CD4-positive, alpha-beta memory T cell (primary cell): ENCODE measurements at regions not wholly inside any gene's neighbourhood (a gene's known extent, or its start where the extent isn't known, plus 50 kb on each side); places are given as distances from the start of the nearest gene placed in this dataset.
A peak's percentile ranks its signal among the peaks of the same experiment; 100 is the strongest.

ENCODE experiments used
- CTCF ChIA-PET: fragments of 350-600 bp; sonication (Branson Sonifier 250); formaldehyde crosslinking; loops from one replicate; lab custom pipeline; 2021; ENCODE audit warnings: inconsistent platforms; ENCODE audit not compliant: partially characterized antibody; lab: Charles Lee
- POLR2A ChIA-PET: fragments of 350-600 bp; sonication (Branson Sonifier 250); formaldehyde crosslinking; loops from one replicate; lab custom pipeline; 2021; ENCODE audit not compliant: partially characterized antibody; lab: Charles Lee
- DNase-seq, 5 donors: peaks; one replicate each; pipeline versions ENCODE4 v3.0.0 to v3.0.0-alpha.2; 2020 to 2022; ENCODE audit warnings: mixed read lengths in 1 of 5
- H3K27ac ChIP-seq: one replicate; pipeline ENCODE4 v1.7.0; 2013; ENCODE audit warnings: low read depth, low read length
- H3K27me3 ChIP-seq: 2 replicates; pipeline ENCODE4 v1.7.0; 2013; ENCODE audit warnings: mild to moderate bottlenecking, low read length, moderate library complexity; ENCODE audit not compliant: insufficient read depth
- H3K36me3 ChIP-seq: 2 replicates; pipeline ENCODE4 v1.7.0; 2013; ENCODE audit warnings: mild to moderate bottlenecking, low read length, moderate library complexity; ENCODE audit not compliant: insufficient read depth
- H3K4me1 ChIP-seq: 2 replicates; pipeline ENCODE4 v1.7.0; 2013; ENCODE audit warnings: mild to moderate bottlenecking, low read length, moderate library complexity; ENCODE audit not compliant: insufficient read depth
- H3K4me3 ChIP-seq, 2 donors: one replicate each; pipeline ENCODE4 v1.7.0; 2013; ENCODE audit warnings: low read length in 2 of 2, mild to moderate bottlenecking in 1 of 2
- H3K9me3 ChIP-seq, 2 donors: one replicate each; pipeline ENCODE4 v1.7.0; 2013; ENCODE audit warnings: low read length in 2 of 2, control low read depth in 1 of 2; ENCODE audit not compliant: control insufficient read depth in 1 of 2
- H3K27ac Mint-ChIP-seq, 7 donors: one replicate each; pipeline ENCODE4 v1.8.0; 2020 to 2021; ENCODE audit warnings: mixed read lengths in 7 of 7, mild to moderate bottlenecking in 6 of 7, inconsistent platforms in 3 of 7, moderate library complexity in 3 of 7
- H3K27me3 Mint-ChIP-seq, 2 donors: one replicate each; pipeline ENCODE4 v1.8.0; 2020 to 2021; ENCODE audit warnings: mixed read lengths in 2 of 2
- H3K36me3 Mint-ChIP-seq, 2 donors: one replicate each; pipeline ENCODE4 v1.8.0; 2020 to 2021; ENCODE audit warnings: mixed read lengths in 2 of 2, inconsistent platforms in 1 of 2, mild to moderate bottlenecking in 1 of 2
- H3K4me1 Mint-ChIP-seq, 4 donors: one replicate each; pipeline ENCODE4 v1.8.0; 2020 to 2021; ENCODE audit warnings: mixed read lengths in 4 of 4, mild to moderate bottlenecking in 1 of 4
- H3K4me3 Mint-ChIP-seq, 8 donors: one replicate each; pipeline ENCODE4 v1.8.0; 2020 to 2021; ENCODE audit warnings: mixed read lengths in 8 of 8, mild to moderate bottlenecking in 7 of 8, moderate library complexity in 6 of 8, inconsistent platforms in 3 of 8
- H3K9me3 Mint-ChIP-seq, 8 donors: one replicate each; pipeline ENCODE4 v1.8.0; 2020 to 2021; ENCODE audit warnings: mixed read lengths in 8 of 8, mild to moderate bottlenecking in 5 of 8, inconsistent platforms in 3 of 8, moderate library complexity in 1 of 8
- intact Hi-C: fragments of 100-400 bp; cut with micrococcal nuclease; formaldehyde crosslinking; loops from one replicate; pipeline ENCODE4 v1.15.1; 2023

DNA sequence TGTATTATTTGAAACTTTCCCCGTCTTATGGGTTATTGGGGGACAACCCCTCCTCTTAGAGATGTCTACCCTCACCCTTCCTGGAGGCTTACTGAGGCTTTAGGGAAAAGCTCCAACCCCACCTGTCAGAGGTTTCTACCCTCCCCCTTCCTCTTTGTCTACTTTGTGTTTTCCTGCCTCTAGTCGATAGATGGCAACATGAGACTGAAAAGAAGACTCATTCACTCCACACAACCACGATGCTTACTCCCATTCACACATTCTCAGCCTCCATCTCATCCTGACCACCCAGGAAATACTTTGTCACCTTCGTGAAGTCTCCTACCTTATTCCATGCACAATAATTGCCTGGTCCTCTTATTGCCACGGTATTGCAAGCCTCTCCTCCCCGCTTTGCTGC is 72.4 kb upstream of the KDM5D start:
- intact Hi-C loops: no loop called here
- Mint-ChIP-seq H3K4me1 (no peaks in the 10 kb centered on the region), H3K9me3 (no peaks in the 10 kb centered on the region), H3K27ac (no peak overlapping the region), H3K36me3 (no peaks in the 10 kb centered on the region), H3K27me3 (peaks cover 3 to 6% of the 10 kb centered on the region in 2 donors), H3K4me3 (no peak overlapping the region)
- H3K27ac ChIP-seq: no peak overlapping the region
- POLR2A ChIA-PET: no interaction called here
- no peaks in the 10 kb centered on the region for H3K27me3 ChIP-seq
- no peaks in the 10 kb centered on the region for H3K36me3 ChIP-seq
- no peaks in the 10 kb centered on the region for H3K4me1 ChIP-seq
- no peaks in the 10 kb centered on the region for H3K9me3 ChIP-seq
- no peak overlapping the region for H3K4me3 ChIP-seq
- no peak for DNase-seq
- CTCF ChIA-PET: no interaction called here

DNA sequence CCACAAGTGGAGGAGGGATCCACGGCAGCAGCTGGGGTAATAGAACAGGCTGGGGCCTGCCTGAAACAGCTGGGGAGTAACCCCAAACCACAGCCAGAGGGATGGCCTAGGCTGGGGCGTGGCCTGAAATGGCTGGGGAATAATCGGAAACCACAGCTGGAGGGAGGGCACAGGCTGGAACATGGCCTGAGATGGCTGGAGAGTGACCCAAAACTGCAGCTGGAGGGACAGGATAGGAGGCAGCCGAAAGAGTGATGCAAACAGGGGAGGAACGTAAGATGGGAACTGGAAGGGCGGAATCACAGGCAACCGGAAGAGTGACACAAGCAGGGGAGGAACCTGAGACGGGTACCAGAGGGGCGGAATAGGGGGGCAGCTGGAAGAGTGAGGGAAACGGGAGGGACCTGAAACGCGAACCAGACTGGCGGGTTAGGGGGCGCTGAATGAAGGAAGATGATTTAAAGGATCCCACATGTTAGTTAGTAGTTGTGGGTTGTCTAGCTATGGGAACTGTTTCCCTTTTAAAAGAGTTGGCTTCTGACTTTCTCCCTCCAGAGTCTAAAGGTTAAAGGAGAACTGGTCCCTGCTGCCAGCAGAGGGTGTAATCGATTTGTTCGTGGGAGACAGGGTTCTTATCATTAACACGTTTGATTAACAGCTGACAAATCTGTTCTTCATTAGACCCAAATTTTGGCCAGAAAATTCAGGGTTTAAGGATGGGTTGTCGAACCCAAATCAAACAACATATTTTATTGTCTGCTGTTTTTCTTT is 71.7 kb upstream of the KDM5D start:
- no peaks in the 10 kb centered on the region for H3K27me3 ChIP-seq
- H3K4me3 ChIP-seq: no peak overlapping the region
- intact Hi-C loops: no loop called here
- no peaks in the 10 kb centered on the region for H3K4me1 Mint-ChIP-seq
- no peaks in the 10 kb centered on the region for H3K9me3 ChIP-seq
- H3K4me3 Mint-ChIP-seq: peak overlapping the region in 2 of 8 donors; percentile 20 to 61
- no peaks in the 10 kb centered on the region for H3K36me3 ChIP-seq
- POLR2A ChIA-PET: no interaction called here
- H3K4me1 ChIP-seq: no peaks in the 10 kb centered on the region
- peaks cover 0 to 6% of the 10 kb centered on the region in 2 donors for H3K27me3 Mint-ChIP-seq
- H3K27ac ChIP-seq: no peak overlapping the region
- H3K9me3 Mint-ChIP-seq: no peaks in the 10 kb centered on the region
- CTCF ChIA-PET: no interaction called here
- DNase-seq: no peak
- no peaks in the 10 kb centered on the region for H3K36me3 Mint-ChIP-seq
- no peak overlapping the region for H3K27ac Mint-ChIP-seq
